GM18517 (cell line): ENCODE measurements at regions not wholly inside any gene's neighbourhood (a gene's known extent, or its start where the extent isn't known, plus 50 kb on each side); places are given as distances from the start of the nearest gene placed in this dataset.

Experiments
- ATAC-seq: cut with Tn5 transposase; IDR thresholded peaks from one replicate; pipeline ENCODE4 v1.9.1; 2021; ENCODE audit warnings: mild to moderate bottlenecking, moderate library complexity; ENCODE audit not compliant: unreplicated experiment

GRCh38 chr1:73953586-73953985 is 244.4 kb downstream of the LRRIQ3 start:
- ATAC-seq = no peak

- ATAC-seq = no peak
Measured at GRCh38 chr1:73953186-73953585, 244.8 kb downstream of the LRRIQ3 start.

GRCh38 chr1:73948055-73948454 is 249.9 kb downstream of the LRRIQ3 start:
- ATAC-seq = no peak

GRCh38 chr1:73947009-73947408 is 251.0 kb downstream of the LRRIQ3 start:
- ATAC-seq = no peak

DNA sequence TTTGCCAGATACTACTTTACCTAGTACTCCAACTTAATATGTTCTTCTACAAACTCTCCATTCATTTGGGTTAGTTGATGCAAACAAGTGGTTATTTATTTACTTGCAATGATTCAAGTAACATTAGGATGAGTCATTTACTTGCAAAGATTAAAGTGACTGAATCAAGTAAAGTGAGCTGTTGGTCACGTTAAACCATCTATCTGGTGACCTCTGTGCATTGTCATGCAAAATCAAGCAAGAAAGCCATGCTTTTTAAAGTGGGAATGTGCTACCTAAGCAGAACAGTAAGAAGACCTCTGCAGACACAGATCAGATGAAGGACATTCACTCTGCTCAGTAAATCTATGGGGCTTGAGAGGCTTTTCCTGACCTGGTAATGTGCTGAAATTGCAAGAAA is 254.7 kb downstream of the LRRIQ3 start:
- no peak for ATAC-seq

DNA sequence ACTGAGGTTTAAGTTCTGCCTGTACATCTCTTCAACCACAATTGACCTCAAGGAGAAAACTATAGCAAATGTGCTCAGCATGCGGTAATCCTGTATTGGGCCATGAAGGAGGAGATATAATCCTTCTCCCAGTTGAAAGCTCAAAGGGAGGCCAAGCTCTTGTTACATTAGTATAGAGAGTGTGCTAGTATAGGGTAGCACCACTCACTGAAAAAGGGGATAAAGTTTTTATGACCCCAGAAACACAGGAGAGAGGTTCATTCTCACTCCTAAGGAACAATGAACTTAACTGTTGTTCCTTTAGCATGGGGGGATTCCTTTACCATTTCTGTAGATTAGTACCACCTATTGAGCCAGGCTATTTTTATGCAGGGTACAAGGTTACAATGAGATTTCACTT is 267.7 kb downstream of the LRRIQ3 start:
- ATAC-seq = no peak

GRCh38 chr1:73914951-73915350 is 283.0 kb downstream of the LRRIQ3 start:
- no peak for ATAC-seq

GRCh38 chr1:73913025-73913424 is 285.0 kb downstream of the LRRIQ3 start:
- no peak for ATAC-seq

GRCh38 chr1:73911849-73912248 is 286.1 kb downstream of the LRRIQ3 start:
- ATAC-seq = no peak

GRCh38 chr1:73910466-73910865 is 287.5 kb downstream of the LRRIQ3 start:
- ATAC-seq = no peak

- no peak for ATAC-seq
Measured at GRCh38 chr1:73910062-73910461, 287.9 kb downstream of the LRRIQ3 start.

GRCh38 chr1:73909043-73909562 is 288.9 kb downstream of the LRRIQ3 start:
- ATAC-seq = no peak

GRCh38 chr1:73907051-73907450 is 290.9 kb downstream of the LRRIQ3 start:
- no peak for ATAC-seq

GRCh38 chr1:73903092-73903491 is 294.9 kb downstream of the LRRIQ3 start:
- peak; percentile 41 for ATAC-seq

- peak; percentile 42 for ATAC-seq
Measured at GRCh38 chr1:73901738-73902137, 296.2 kb downstream of the LRRIQ3 start.

DNA sequence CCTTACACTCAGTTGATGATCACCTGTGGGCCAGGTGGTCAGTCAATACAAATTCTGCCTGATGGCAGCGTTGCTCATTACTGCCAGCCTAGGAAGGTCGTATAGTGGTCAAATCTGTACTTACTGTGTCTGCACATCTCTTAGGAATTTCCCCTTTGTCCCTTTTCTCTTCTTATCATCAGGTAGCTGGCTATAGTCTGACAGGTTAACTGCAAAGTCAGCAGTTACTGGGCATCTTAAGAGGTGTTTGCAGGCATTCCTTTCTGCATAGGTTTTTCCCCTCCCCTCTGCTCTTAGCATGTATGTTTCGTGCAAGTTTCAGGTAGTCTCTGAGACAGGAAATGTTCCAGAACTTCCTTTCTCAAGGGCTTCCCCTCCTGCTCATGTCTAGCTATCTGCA is 298.7 kb downstream of the LRRIQ3 start:
- no peak for ATAC-seq

DNA sequence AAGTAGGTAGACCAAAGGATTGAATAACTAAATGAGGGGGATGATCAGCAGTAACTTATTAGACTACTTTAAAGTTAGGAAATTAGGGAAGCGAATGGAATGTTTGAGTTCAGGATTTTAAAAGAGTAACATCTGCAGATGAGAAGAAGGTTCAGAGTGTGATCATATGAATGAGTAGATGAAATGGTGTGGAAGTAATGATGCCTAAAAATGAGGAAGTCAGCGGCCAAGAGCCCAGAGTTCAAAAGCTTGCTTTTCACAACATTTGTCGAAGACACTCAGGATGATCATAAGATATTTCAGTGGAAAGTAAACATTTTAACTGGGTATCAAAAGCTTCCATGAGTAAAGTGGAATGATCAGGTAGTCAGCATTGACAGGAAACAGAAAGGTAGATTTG is 299.4 kb downstream of the LRRIQ3 start:
- no peak for ATAC-seq

DNA sequence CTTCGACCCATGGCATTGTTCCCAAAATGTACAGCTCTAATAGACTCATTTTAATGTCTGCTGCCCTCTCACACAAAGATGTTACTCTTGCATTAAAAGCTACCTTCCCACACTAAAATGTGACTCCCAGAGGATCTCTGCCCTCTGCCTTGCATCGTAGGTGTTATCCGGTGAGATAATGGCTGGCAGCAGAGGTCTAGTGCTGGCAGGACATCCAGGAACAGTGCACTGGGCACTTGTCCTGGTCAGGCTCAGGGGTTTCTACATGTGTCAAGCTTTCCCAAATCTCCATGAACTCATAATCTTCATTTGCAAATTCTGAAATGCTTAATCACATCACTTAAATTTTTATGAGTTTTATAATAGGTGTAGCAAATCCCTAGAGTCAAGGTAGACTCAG is 310.6 kb downstream of the LRRIQ3 start:
- no peak for ATAC-seq

DNA sequence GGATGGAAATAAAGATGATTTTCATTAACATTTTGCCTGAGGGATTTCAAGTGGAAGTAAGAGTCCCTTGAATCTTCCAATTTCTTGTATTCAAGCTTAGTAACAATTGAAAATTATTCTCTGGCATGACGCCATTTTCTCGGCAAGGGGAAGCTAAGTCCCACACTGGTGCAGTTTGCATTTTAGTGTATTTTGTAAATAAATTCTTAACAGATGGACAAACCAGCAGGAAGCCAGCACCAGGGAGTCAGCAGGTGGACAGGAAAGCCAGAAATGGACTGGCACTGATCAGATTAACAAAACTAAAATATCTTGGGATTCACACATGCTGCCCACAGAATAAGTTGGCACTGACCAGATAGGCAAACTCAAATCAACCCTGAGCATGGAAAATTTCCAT is 311.3 kb downstream of the LRRIQ3 start:
- no peak for ATAC-seq

GRCh38 chr1:73874806-73875205 is 323.2 kb downstream of the LRRIQ3 start:
- ATAC-seq = no peak

- ATAC-seq = no peak
Measured at GRCh38 chr1:73868810-73869336, 329.1 kb downstream of the LRRIQ3 start.

GRCh38 chr1:73862355-73862754 is 335.6 kb downstream of the LRRIQ3 start:
- ATAC-seq = no peak

- no peak for ATAC-seq
Measured at GRCh38 chr1:73860421-73860950, 337.5 kb downstream of the LRRIQ3 start.
